Stimulated activated naive CD8-positive, alpha-beta T cell treated with anti-CD3 and anti-CD28 coated beads, Interleukin-15, Interleukin-2, amounts not matched to agents 100 ng/mL and 50 ng/mL, for 24 hours (primary cell): ENCODE measurements at regions not wholly inside any gene's neighbourhood (a gene's known extent, or its start where the extent isn't known, plus 50 kb on each side); places are given as distances from the start of the nearest gene placed in this dataset.
"Not testable (repeated sequence)": the region's sequence is repeated elsewhere in the genome, so short reads cannot be mapped to it uniquely, and the experiment has no call there.

ENCODE experiments used
- H3K27ac Mint-ChIP-seq: one replicate; pipeline ENCODE4 v1.8.0; 2021; ENCODE audit warnings: mild to moderate bottlenecking, mixed read lengths
- H3K27me3 Mint-ChIP-seq: one replicate; pipeline ENCODE4 v1.8.0; 2021; ENCODE audit warnings: mixed read lengths
- H3K36me3 Mint-ChIP-seq: one replicate; pipeline ENCODE4 v1.8.0; 2021; ENCODE audit warnings: low read depth, mixed read lengths
- H3K4me1 Mint-ChIP-seq: one replicate; pipeline ENCODE4 v1.8.0; 2021; ENCODE audit warnings: low read depth, mixed read lengths
- H3K4me3 Mint-ChIP-seq: one replicate; pipeline ENCODE4 v1.8.0; 2021; ENCODE audit warnings: mild to moderate bottlenecking, mixed read lengths
- H3K9me3 Mint-ChIP-seq: one replicate; pipeline ENCODE4 v1.8.0; 2021; ENCODE audit warnings: mixed read lengths

DNA sequence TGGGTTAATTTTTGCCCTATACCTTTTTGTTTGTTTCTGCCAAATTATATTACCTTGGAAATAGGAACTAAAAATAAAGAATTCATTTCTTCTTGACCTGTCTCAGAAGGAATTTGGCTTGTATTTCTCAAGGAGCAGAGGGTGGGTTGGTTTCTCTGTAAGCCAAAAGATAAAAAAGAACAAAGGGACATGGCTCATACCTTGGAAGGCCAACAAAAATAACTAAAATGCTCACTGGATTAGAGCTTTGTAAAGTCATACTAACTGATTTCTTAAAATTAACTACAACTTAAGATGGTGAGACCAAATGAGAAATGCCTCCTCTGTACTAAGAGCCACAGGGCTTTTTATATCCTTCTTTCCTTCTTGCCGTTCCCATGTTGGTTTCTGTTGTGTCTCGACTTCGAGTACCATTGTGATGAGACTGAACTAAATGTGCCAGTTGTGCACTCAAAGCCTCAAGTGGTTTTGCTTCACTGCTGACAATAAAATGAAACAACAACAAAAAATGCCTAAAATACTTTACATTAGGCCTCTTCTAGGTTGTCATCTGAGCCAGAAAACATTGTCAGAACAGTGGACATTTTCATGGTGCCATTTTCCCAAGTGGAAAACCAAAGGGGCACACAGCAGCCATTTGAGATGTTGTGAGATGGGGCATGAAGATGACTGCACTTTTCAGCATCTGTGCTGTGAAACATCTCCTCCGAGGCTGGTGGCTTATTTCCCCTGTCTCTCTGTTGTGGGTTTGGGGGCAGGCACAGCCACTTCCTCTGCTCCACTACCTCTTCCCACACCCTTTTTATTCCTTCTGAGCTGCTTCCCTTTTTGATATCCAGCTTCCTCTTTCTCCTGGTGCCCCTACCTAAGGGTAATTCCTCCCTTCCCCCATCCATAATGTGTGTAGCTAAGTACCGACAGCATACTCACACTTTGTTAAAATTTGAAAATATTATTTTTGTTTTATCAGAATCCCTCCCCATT lies 51.8 kb upstream of the AGR3 start:
- peak overlapping the region; percentile 69 for H3K4me3 Mint-ChIP-seq
- peak overlapping the region; percentile 79 for H3K27ac Mint-ChIP-seq
- no peaks in the 10 kb centered on the region for H3K36me3 Mint-ChIP-seq
- peaks cover 54% of the 10 kb centered on the region for H3K4me1 Mint-ChIP-seq
- peaks cover 10% of the 10 kb centered on the region for H3K27me3 Mint-ChIP-seq
- H3K9me3 Mint-ChIP-seq, result no peaks in the 10 kb centered on the region

DNA sequence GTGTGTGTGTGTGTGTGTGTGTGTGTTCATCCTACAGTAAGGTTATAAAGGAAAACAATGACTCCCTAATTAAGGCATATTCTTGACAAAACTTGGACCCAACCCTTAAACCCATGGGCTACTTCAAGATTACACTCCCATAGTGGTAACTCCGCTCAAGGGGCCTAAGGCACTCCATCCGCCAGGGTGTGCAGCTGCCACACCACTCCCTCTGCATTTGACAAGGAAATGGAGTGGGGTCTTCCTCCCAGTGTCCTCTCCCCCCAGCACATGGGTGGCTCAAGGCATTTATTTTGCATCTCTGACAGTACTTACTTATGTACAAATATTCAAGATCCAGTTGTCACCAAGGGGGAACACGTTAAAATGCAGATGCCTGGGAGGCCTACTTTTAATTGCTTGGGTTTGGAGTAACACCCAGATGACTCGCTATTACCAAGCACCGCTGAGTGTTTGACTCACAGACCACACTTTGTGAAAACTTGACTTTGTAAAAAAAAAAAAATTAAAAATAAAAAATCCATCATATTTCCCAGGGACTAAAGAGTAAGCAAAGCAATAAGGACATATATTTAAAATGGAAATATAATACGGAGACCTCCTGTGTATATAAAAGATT lies 53.0 kb upstream of the AGR3 start:
- peaks cover 9% of the 10 kb centered on the region for H3K27me3 Mint-ChIP-seq
- peaks cover 51% of the 10 kb centered on the region for H3K4me1 Mint-ChIP-seq
- H3K36me3 Mint-ChIP-seq, result no peaks in the 10 kb centered on the region
- H3K27ac Mint-ChIP-seq, result no peak overlapping the region
- peak overlapping the region; percentile 69 for H3K4me3 Mint-ChIP-seq
- no peaks in the 10 kb centered on the region for H3K9me3 Mint-ChIP-seq

DNA sequence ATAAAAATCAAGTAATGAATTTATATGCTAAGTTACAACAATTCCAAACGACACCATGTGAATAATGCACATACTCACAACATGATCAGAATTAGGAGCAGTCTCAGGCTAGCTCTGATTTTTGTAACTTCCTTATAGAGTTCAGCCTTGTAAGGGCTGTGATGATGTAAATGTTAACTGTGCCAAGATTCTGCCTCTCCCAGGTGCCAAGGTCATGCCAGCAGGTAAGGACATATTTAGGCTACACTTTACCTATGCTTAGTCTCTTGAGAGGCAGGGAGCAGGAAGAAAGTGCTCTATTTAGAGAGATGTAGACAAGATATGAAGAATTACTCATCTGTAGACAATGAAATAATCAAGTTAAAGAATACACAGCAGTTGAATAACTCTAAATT lies 53.6 kb upstream of the AGR3 start:
- peaks cover 47% of the 10 kb centered on the region for H3K4me1 Mint-ChIP-seq
- H3K36me3 Mint-ChIP-seq, result no peaks in the 10 kb centered on the region
- H3K27me3 Mint-ChIP-seq, result peaks cover 4% of the 10 kb centered on the region
- H3K4me3 Mint-ChIP-seq, result no peak overlapping the region
- no peak overlapping the region for H3K27ac Mint-ChIP-seq
- no peaks in the 10 kb centered on the region for H3K9me3 Mint-ChIP-seq

DNA sequence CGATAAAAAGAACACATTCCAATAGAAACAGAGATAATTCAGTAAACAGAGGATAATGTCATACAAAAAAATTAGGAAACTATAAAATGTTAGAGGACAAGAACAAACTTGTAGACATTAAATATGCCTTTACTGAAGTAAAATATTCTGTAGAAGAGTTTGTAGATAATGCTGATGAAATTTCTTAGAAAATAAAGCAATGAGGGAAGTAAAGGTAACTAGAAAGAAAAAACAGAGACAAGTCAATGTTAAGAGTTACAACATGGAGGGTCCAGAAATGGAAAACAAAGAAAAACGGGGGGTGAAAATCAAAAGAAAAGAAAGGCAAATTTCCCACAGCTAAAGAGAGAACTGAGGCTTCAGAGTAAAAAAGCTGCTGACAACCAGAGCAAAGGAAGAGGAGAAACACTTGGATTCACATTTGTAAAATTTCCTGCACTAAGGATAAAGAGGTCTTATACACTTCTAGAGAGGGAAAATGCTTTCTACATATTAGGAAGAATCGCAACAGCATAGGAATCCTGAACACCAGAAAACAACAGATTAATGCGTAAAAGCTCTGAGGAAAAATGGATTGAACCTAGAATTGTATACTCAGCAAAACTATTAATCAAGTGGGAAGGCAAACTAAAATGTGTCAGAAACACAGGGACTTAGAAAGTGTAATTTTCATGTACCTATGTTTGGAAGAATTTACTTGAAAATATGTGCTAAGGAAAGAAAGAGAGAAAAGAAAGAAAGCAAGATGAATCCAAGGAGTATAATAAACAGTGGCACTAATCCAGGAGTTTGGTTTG lies 55.0 kb upstream of the AGR3 start:
- Mint-ChIP-seq H3K9me3 (no peaks in the 10 kb centered on the region), H3K4me3 (no peak overlapping the region), H3K4me1 (peaks cover 39% of the 10 kb centered on the region), H3K27me3 (peaks cover 3% of the 10 kb centered on the region), H3K36me3 (no peaks in the 10 kb centered on the region), H3K27ac (no peak overlapping the region)

DNA sequence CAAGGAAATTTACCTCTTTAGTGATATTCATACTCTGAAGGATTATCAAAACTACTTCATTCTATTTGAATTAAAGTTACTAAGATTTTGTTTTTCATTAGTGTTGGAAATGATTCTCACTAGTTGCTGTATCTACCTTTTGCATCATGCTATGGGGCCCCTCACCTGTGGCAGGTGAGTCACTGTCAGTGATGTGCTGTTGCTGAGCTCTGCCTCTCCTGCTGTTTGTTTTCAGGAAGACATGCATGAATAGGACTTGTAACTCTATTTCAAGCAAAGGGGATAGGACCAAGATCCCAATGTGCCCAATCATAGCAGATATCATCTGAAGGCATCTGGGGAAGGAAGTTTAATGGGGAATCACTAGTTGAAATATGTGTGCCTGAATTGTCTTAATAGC lies 57.4 kb upstream of the AGR3 start:
- Mint-ChIP-seq H3K36me3 (no peaks in the 10 kb centered on the region), H3K27me3 (no peaks in the 10 kb centered on the region), H3K4me3 (no peak overlapping the region), H3K27ac (no peak overlapping the region), H3K4me1 (peaks cover 24% of the 10 kb centered on the region), H3K9me3 (no peaks in the 10 kb centered on the region)

DNA sequence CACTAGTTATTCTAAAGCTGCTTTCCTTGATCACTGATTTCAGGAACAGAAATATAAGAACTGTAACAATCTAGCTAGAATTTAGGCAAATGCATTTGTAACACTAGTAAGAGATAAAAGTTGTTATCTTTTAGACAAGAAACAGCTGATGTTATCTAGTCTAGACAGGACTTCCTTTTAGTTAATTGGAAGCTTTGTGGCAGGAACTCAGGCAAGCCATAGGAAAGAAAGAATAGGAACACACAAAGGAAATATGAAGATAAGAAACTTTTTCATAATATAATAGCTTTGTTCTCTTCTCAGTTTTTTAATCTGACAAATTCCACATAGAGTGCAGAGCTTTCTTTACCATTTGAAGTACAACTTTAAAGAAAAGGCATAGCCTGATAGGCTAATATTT lies 59.0 kb upstream of the AGR3 start:
- H3K9me3 Mint-ChIP-seq, result no peaks in the 10 kb centered on the region
- no peak overlapping the region for H3K27ac Mint-ChIP-seq
- no peaks in the 10 kb centered on the region for H3K27me3 Mint-ChIP-seq
- peaks cover 11% of the 10 kb centered on the region for H3K4me1 Mint-ChIP-seq
- H3K36me3 Mint-ChIP-seq, result no peaks in the 10 kb centered on the region
- no peak overlapping the region for H3K4me3 Mint-ChIP-seq

DNA sequence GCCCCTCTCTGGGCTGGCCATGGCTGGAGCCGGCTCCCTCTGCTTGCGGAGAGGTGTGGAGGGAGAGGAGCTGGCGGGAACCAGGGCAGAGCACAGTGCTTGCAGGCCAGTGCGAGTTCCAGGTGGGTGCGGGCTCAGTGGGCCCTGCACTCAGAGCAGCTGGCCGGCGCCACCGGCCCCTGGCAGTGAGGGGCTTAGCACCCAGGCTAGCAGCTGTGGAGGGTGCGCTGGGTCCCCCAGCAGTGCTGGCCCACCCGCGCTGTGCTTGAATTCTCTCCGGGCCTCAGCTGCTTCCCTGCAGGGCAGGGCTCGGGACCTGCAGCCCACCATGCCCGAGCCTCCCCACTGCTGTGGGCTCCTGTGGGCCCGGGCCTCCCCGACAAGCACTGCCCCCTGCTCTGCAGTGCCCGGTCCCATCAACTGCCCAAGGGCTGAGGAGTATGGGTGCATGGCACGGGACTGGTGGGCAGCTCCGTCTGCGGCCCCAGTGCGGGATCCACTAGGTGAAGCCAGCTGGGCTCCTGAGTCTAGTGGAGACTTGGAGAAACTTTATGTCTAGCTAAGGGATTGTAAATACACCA lies 61.2 kb upstream of the AGR3 start:
- no peak overlapping the region for H3K27ac Mint-ChIP-seq
- H3K9me3 Mint-ChIP-seq, result peaks cover 7% of the 10 kb centered on the region
- H3K27me3 Mint-ChIP-seq, result no peaks in the 10 kb centered on the region
- H3K4me3 Mint-ChIP-seq, result no peak overlapping the region
- H3K4me1 Mint-ChIP-seq, result peaks cover 11% of the 10 kb centered on the region
- peaks cover 7% of the 10 kb centered on the region for H3K36me3 Mint-ChIP-seq

DNA sequence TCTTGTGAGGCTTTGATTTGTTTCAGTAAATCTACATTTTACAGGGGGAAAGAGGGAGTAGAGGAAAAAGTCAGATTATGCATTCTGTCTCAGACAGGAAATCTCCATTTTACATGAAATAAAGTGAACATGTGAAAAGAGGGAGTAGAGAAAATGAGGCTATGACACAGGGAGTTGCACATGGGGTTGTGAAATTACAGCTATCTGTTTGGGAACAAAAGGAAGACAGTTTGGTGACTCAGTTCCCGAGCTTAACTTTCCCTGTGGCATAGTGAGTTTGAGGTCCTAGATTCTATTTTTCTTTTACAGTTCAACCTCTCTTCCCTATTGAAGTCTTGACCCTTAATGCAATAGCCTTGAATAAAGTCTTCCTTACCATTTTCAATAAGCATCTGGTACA lies 63.2 kb upstream of the AGR3 start:
- Mint-ChIP-seq H3K4me3 (no peak overlapping the region), H3K9me3 (peaks cover 8% of the 10 kb centered on the region), H3K36me3 (peaks cover 7% of the 10 kb centered on the region), H3K4me1 (no peaks in the 10 kb centered on the region), H3K27me3 (no peaks in the 10 kb centered on the region), H3K27ac (no peak overlapping the region)

DNA sequence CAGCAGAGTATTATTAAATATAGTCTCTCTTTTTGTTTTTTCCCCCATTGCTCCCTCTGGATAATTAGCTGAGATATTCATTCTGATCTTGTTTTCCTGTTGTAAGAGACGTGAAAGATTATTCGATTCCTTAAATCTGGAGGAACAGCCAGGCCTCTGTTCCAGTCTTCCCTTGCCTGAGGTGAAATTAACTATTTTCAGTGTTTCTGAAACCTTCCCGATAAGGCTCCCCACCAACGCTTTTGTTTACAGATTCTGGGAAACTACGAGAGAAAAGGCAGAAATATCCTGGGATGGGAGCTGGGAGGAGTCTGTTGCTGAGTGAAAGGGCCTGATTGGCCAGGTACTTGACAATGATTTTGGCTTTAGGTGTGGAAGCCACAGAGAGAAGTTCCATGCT lies 63.6 kb upstream of the AGR3 start:
- H3K9me3 Mint-ChIP-seq, result peaks cover 8% of the 10 kb centered on the region
- no peak overlapping the region for H3K4me3 Mint-ChIP-seq

DNA sequence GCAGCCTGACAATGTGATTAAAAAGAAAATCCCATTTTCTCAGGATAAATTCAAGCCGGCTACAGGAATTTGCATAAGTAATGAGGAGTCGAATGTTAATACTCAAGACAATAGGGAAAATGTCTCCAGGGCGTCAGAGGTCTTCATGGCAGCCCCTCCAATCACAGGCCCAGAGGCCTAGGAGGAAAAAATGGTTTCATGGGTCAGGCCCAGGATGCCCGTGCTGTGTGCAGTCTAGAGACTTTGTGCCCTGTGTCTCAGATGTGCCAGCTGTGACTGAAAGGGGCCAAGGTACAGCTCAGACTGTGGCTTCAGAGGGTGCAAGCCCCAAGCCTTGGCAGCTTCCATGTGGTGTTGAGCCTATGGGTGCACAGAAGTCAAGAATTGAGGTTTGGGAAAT lies 66.3 kb upstream of the AGR3 start:
- H3K9me3 Mint-ChIP-seq, H3K27me3 Mint-ChIP-seq, H3K4me1 Mint-ChIP-seq, H3K36me3 Mint-ChIP-seq, H3K4me3 Mint-ChIP-seq, H3K27ac Mint-ChIP-seq: not testable (repeated sequence)

More for the DNA sequence above, 63.6 kb upstream of the AGR3 start:
- no peaks in the 10 kb centered on the region for H3K27me3 Mint-ChIP-seq
- H3K36me3 Mint-ChIP-seq, result peaks cover 7% of the 10 kb centered on the region
- no peak overlapping the region for H3K27ac Mint-ChIP-seq
- H3K4me1 Mint-ChIP-seq, result no peaks in the 10 kb centered on the region

DNA sequence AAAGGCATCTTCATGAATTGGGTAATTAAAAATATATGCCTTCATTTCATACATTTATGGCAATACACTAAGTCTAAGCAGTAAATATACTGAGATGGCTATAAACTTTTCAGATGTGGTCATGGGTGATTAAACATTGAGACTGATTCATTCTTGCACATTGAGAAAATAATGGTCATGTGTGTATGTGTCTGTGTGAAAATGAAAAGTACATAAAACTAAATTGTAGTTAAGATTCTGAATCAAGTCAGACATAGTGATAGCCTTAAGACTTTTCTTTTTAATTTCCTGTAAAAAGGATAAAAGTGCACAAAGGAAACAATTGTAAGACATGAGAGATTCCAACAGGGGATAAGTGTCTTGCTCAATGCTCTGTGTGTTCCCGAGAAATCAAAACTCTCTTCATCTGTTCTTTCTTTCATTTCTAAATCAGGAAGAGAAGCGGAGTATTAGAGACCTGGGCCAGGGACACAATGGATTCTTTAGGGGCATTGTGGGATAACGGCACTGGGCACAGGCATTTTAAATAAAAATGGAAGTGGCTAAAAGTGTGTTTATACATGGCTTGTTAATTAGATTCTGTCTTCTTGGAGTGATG lies 69.8 kb upstream of the AGR3 start:
- peaks cover 8% of the 10 kb centered on the region for H3K9me3 Mint-ChIP-seq
- no peak overlapping the region for H3K27ac Mint-ChIP-seq
- no peak overlapping the region for H3K4me3 Mint-ChIP-seq
- H3K27me3 Mint-ChIP-seq, result peaks cover 3% of the 10 kb centered on the region
- no peaks in the 10 kb centered on the region for H3K4me1 Mint-ChIP-seq
- H3K36me3 Mint-ChIP-seq, result peaks cover 7% of the 10 kb centered on the region

DNA sequence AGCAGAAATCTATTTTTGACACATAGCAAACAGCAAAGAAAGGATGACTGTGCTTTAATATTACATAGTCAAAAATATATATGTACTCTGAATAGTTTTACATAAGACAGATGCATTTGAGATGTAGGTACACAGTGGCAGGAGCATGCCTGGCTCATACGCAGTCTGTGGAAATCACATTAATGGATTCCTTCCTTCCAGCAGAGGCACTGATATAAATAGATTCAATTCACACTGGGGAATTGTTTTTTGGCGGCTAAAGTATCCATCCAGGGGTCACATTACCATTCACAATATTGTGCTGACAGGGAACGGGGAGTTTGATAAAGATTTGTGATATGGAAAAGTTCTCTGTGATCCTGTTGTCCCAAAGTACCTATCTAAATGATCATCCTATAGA lies 72.5 kb upstream of the AGR3 start:
- no peaks in the 10 kb centered on the region for H3K36me3 Mint-ChIP-seq
- H3K9me3 Mint-ChIP-seq, result no peaks in the 10 kb centered on the region
- H3K4me1 Mint-ChIP-seq, result no peaks in the 10 kb centered on the region
- peaks cover 3% of the 10 kb centered on the region for H3K27me3 Mint-ChIP-seq
- H3K4me3 Mint-ChIP-seq, result no peak overlapping the region
- no peak overlapping the region for H3K27ac Mint-ChIP-seq

DNA sequence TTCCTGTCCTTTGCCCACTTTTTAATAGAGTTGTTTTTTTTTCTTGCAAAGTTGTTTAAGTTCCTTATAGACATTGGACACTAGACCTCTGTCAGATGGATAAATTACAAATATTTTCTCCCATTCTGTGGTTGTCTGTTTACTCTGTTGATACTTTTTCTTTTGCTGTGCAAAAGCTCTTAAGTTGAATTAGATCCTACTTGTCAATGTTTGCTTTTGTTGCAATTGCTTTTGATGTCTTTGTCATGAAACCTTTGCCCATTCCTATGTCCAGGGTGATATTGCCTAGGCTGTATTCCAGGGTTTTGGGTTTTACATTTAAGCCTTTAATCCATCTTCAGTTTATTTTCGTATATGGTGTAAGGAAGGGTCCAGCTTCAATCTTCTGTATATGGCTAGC lies 76.9 kb upstream of the AGR3 start:
- Mint-ChIP-seq H3K27me3 (peaks cover 3% of the 10 kb centered on the region), H3K9me3 (no peaks in the 10 kb centered on the region), H3K36me3 (no peaks in the 10 kb centered on the region), H3K4me3 (no peak overlapping the region), H3K4me1 (peaks cover 3% of the 10 kb centered on the region), H3K27ac (no peak overlapping the region)

DNA sequence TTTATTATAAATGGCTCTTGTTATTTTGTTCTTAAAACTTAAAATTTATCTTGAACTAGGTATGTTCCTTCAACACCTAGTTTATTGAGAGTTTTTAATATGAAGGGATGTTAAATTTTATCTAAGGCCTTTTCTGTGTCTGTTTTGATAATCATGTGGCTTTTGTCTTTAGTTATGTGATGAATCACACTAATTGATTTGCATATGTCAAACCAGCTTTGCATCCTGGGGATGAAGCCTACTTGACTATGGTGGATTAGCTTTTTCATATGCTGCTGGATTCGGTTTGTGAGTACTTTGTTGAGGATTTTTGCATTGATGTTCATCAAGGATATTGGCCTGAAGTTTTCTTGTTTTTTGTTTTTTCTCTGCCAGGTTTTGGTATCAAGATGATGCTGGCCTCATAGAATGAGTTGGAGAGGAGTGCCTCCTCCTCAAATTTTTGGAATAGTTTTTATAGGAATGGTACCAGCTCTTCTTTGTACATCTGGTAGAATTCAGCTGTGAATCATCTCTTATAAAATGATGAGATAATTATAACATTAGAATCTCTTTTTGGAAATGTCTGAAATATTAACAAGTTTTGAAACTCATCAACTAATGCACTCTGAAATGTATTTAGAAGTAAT lies 78.7 kb upstream of the AGR3 start:
- Mint-ChIP-seq H3K27ac (no peak overlapping the region), H3K4me3 (no peak overlapping the region), H3K4me1 (peaks cover 3% of the 10 kb centered on the region), H3K27me3 (peaks cover 2% of the 10 kb centered on the region), H3K36me3 (no peaks in the 10 kb centered on the region), H3K9me3 (no peaks in the 10 kb centered on the region)
